ENCODE measurements at regions not wholly inside any gene's neighbourhood (a gene's known extent, or its start where the extent isn't known, plus 50 kb on each side); places are given as distances from the start of the nearest gene placed in this dataset.

- TF ChIP-seq POLR2AphosphoS5 (IDR thresholded peaks at IDR 0.05; ENCODE audit: borderline replicate concordance, low read depth, low read length), result no peak
- no peak for TF ChIP-seq EZH2 (IDR thresholded peaks at IDR 0.05)
- TF ChIP-seq FOXP2 (optimal IDR thresholded peaks at IDR 0.05; ENCODE audit: control extremely low read depth, extremely low read length, insufficient read depth), result no peak
Observed at GRCh38 chr21:32949701-32950100, 76.0 kb upstream of the OLIG2 start.

Measured in SK-N-MC (cell line).